ENCODE measurements at regions not wholly inside any gene's neighbourhood (a gene's known extent, or its start where the extent isn't known, plus 50 kb on each side); places are given as distances from the start of the nearest gene placed in this dataset.

- DNase-seq (ENCODE audit: low read depth), result no peak
These were observed 860.3 kb upstream of the SEMA6D start for GRCh38 chr15:46856839-46857502.

GRCh38 chr15:46858150-46858549, 859.2 kb upstream of the SEMA6D start:
- no peak for DNase-seq (ENCODE audit: low read depth)

GRCh38 chr15:46861796-46862195, 855.5 kb upstream of the SEMA6D start:
- DNase-seq (ENCODE audit: low read depth), result no peak

- DNase-seq (ENCODE audit: low read depth), result no peak
These were observed 852.1 kb upstream of the SEMA6D start for GRCh38 chr15:46865155-46865554.

- no peak for DNase-seq (ENCODE audit: low read depth)
These were observed 844.9 kb upstream of the SEMA6D start for GRCh38 chr15:46872286-46872980.

GRCh38 chr15:46872981-46873330, 844.3 kb upstream of the SEMA6D start:
- DNase-seq (ENCODE audit: low read depth), result no peak

- DNase-seq (ENCODE audit: low read depth), result no peak
These were observed 838.1 kb upstream of the SEMA6D start for GRCh38 chr15:46879032-46879770.

- DNase-seq (ENCODE audit: low read depth), result no peak
These were observed 836.5 kb upstream of the SEMA6D start for GRCh38 chr15:46880791-46881190.

GRCh38 chr15:46892621-46893160, 824.6 kb upstream of the SEMA6D start:
- no peak for DNase-seq (ENCODE audit: low read depth)

- no peak for DNase-seq (ENCODE audit: low read depth)
These were observed 822.7 kb upstream of the SEMA6D start for GRCh38 chr15:46894644-46895043.

- DNase-seq (ENCODE audit: low read depth), result no peak
These were observed 820.0 kb upstream of the SEMA6D start for GRCh38 chr15:46897266-46897665.

GRCh38 chr15:46901001-46901400, 816.3 kb upstream of the SEMA6D start:
- DNase-seq (ENCODE audit: low read depth), result no peak

GRCh38 chr15:46917721-46918252, 799.5 kb upstream of the SEMA6D start:
- no peak for DNase-seq (ENCODE audit: low read depth)

- DNase-seq (ENCODE audit: low read depth), result peak; percentile 41
These were observed 798.7 kb upstream of the SEMA6D start for GRCh38 chr15:46918462-46919140.

GRCh38 chr15:46921891-46922290, 795.4 kb upstream of the SEMA6D start:
- no peak for DNase-seq (ENCODE audit: low read depth)

GRCh38 chr15:46930426-46930825, 786.9 kb upstream of the SEMA6D start:
- no peak for DNase-seq (ENCODE audit: low read depth)

- no peak for DNase-seq (ENCODE audit: low read depth)
These were observed 784.0 kb upstream of the SEMA6D start for GRCh38 chr15:46933332-46933731.

GRCh38 chr15:46934851-46935250, 782.5 kb upstream of the SEMA6D start:
- no peak for DNase-seq (ENCODE audit: low read depth)

- DNase-seq (ENCODE audit: low read depth), result no peak
These were observed 779.1 kb upstream of the SEMA6D start for GRCh38 chr15:46938169-46938568.

GRCh38 chr15:46941241-46941640, 776.1 kb upstream of the SEMA6D start:
- no peak for DNase-seq (ENCODE audit: low read depth)

- DNase-seq (ENCODE audit: low read depth), result no peak
These were observed 770.4 kb upstream of the SEMA6D start for GRCh38 chr15:46946953-46947352.

- no peak for DNase-seq (ENCODE audit: low read depth)
These were observed 761.7 kb upstream of the SEMA6D start for GRCh38 chr15:46955576-46955975.

All from Daoy (cell line).